HG03460 (cell line): ENCODE measurements at regions not wholly inside any gene's neighbourhood (a gene's known extent, or its start where the extent isn't known, plus 50 kb on each side); places are given as distances from the start of the nearest gene placed in this dataset.

Source experiments
- ATAC-seq: cut with Tn5 transposase; IDR thresholded peaks from one replicate; pipeline ENCODE4 v1.9.1; 2021; ENCODE audit not compliant: unreplicated experiment

DNA sequence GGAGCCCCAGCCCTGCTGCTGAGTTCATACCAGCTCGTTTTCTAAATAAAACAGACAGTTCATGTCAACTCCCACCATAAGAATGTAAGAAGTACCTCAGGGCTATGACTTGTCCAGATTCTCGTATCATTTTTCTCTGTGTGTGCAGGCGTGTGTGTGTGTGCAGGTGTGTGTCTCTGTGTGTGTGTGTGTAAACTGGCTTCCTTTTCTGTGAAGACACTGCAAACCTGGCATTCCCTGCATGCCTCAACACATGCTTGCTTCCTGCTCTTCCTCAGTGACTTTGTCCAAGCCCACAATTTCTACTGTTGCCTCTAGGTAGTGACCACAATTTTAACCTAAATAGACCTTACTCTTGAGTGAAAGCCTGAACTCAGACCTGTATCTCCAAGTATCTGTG is 879.0 kb downstream of the SLC4A3 start:
- no peak for ATAC-seq

DNA sequence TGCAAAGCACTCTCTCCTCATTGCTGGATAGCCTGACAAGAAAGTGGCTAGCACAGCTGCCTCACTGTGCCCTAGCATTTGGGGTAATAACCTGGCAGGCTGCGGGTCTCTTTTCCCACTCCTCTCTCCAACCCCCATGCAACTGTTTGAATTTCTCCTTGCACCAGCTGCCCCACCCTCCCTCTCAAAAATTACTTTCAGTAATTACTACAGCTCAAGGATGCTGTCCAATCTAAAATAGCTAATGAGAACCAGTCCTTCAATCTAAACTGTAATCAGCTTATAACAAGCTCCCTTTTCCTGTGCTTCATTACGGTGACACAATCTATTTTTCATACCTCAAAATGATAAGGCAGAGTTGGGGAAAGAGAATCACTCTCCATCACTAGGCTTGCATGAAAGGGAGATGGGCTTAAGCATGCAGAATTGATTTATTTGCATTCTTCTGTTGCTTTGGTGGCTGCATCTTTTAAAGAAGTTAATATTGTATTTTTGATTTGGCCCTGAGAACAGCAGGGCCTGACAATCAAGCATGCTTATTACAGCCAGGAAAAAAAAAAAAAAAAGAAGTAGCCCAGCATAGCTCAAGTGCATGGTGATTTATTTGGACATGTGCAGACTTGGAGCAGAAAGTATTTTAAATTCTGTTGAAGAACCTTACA is 881.8 kb downstream of the SLC4A3 start:
- no peak for ATAC-seq

DNA sequence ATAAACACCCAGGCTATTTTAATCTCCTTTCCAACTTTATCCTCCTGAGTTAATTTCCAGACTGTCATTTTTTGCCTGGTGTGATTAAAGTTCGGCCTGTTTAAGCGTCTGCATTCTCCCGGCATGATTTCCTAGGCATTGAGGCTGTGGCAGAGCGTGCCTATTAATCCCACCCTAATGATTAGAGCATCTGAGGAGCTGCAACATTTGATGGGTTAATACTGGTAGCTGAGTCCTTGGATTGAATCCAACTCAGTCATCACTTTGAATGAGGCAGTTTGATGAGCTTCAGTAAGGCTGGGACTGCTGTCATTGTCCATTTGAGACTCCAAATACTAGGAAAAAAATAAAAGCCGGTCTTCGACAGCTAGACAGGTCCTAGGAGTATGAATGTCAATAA is 882.5 kb downstream of the SLC4A3 start:
- no peak for ATAC-seq

DNA sequence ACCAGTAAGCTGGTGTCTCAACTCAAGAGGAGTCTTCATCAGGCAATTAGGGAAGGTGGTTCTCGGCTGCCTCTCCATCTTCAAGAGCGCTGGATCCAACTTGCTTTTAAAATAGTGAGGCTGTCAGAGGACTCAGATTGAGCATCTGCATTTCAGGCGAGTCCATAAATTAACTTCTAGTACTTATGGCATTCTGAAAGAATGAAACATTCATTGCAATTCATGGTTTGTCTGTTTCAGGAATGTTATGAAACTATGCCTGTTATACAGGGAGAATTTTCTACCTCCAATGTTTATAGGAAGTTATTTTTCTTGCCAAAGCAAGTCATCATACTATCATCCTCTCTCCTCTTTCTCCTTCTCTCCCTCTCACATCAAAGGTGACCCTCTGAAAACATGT is 883.2 kb downstream of the SLC4A3 start:
- ATAC-seq = no peak

DNA sequence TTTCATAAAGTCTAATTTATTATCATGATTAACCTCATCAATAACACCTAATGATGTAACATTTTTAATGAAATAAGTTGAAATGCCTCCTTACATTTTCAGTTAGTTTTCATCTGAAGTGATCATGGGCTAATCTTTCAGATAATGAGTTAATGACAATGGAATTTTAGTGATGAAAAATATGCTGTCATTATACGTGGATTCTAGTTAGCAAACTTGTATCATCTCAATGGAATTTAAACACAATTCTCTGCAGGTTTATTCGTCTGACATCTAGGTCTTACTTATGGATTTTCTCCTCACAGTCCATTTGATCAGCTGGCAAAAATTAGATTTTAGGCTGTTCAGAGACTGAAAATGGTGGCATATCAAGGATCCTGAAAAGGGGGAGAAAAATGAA is 885.0 kb downstream of the SLC4A3 start:
- ATAC-seq = no peak

DNA sequence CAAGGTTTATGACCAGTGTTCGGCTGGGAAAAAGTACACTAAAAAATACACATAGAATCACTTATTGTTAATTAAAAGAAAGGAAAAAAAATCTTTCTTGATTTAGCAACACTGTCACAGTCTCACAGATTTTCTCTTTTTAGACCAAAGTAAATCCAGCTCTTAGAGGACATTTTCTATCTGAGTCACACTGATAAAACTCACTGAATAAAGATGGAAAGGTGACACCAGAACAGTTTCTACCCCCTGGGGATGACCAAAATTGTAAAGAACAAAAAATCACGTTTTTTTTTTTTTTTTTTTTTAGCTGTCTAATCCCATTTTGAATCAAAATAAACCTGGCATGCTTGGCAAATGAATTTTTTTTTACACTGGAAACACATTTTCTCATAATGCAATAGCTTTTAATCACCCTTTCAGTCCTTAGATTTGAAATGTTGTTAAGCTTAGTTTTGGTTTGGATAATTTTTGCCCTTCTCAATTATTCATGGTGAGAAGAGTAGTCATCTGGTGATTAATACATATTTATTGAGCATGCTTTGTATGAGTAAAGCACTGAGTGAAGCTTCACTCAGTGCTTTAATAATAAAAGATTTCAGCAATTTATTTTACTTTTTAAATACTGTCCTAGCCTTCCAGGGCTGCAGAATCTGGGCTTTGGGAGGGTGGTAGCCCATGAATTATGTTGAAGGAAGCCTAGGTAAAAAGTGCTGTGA is 886.3 kb downstream of the SLC4A3 start:
- ATAC-seq = no peak

DNA sequence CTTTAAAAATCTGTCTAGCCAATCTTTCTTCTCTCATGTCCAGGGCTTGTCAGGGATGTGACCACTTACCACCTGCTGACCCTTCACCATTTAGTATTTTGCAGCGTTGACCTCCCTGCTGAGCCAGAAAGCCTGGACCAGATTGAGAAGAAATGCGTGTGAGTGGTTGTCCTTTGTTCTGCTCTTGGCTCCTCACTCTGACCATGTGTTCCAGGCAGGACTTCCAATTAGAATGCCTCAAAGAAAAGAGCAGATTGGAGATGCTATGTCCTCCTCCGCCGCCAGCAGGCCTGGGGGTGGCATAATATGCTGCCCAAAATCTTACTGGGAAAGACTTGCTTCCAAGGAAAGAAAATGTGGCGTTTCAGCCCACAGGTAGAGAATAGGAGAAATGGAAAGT is 894.1 kb downstream of the SLC4A3 start:
- no peak for ATAC-seq

DNA sequence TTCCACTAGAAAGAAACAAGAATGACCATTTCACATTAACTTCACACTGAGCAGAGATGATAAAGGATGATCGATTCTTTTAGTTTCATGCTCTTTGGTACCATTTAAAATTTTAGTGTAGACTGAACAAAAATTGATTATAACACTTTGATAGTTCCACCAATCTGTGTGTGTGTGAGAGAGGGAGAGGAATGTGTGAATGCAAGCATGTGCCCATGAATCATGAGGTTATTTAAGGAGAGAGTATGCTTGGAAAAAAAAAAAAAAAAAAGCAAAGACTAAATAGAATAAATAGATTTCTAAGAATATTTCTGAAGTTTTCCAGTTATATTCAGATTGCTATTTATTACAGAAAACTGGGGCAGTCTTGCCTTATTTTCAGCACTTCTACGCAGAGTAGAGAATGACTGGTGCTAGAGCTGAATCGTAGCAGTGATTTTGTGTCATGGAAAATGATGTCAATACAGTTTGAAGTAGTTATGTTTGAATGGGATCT is 900.8 kb downstream of the SLC4A3 start:
- no peak for ATAC-seq

DNA sequence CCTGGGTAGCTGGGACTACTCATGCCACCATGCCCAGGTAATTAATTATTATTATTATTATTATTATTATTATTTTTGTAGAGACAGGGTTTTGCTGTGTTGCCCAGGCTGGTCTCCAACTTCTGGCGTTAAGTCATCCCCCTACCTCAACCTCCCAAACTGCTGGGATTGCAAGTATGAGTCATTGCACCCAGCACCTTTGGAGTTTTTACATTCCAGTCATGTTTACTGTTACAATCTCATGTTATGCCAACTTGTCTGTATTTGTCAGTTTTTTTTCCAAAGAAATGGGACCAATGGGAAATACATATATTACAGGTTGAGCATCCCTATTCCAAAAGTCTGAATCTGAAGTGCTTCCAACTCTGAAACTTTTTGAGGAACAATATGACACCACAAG is 903.8 kb downstream of the SLC4A3 start:
- no peak for ATAC-seq

DNA sequence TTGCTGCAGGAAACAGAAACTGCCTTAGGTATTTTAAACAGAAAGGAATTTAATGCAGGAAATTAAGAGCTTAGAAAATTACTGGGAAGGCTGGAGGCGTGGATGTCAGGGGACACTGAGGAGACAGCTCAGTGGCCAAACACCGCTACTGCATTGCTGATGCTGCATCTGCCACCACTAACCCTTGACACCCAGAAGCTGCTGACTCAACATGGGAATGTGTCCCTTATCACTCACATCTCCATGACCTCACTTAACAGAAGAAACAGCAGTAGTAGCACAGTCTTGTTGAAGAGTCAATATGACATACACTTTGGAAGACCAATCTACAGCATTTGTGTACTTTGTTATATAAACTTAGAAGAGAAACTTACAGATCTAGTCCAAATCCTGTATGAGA is 906.1 kb downstream of the SLC4A3 start:
- no peak for ATAC-seq

DNA sequence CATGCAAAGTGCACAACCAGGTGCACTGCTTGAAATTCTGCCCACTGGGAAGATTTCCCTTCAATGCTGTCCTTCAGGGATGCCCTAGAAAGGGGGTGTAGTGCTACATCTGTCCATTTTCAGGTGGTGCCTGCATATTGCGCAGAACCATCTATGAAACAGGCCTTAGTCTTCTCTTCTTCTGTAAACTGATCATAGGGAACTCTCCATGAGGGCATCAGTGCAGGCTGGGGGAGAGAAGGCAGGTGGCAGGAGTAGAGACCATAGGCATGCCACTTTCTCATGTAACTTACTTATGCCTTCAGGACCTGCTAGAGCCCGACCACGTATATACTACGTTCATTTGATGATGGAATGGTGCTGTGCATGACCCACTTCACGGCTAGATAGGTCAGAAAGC is 912.1 kb downstream of the SLC4A3 start:
- no peak for ATAC-seq

DNA sequence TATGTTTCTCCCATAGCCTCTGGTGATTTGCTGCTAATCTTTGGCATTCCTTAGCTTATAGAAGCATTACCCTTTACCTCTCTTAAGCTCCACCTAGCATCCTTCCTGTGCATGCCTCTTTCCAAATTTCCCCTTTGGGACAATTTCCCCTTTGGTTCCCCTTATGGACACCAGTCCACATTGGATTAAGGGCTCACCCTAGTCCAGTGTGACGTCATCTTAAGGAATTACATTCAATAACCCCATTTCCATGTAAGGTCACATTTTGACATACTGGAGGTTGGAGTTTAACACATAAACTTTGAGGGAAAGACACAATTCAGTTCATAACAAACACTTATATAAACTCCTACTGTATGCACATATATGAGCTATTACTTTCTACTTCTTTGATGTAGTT is 916.6 kb downstream of the SLC4A3 start:
- ATAC-seq = no peak

DNA sequence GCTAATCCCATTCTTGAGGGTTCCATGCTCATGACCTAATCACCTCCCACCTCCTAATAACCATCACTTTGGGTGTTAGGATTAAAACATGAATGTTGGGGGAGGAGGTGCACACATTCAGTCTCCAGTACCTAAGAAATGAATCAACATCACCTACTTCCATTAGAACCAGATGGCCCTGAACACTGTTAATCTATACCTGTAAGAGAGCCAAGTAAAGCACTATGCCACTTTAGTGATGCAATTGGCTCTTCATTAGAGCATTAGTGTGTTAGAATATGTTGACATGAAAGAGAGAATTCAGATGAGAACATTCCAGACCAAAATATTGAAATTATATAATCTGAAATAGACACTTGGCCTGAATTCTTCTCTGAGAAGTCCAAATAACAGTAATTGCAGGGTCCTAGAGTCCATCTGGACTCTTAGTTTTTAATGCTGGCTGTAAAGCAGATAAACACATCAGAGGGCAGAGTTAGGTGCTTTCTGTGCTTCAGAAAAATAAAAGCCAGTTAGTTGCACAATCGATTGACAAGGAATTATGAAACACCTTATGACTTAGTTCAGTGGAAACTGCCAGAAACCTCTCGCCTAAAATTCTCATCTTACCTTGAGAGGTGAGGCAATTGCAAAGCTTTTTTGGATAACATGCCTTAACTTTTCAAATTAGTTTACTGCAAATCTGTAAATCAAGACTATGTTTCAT is 923.7 kb downstream of the SLC4A3 start:
- no peak for ATAC-seq

DNA sequence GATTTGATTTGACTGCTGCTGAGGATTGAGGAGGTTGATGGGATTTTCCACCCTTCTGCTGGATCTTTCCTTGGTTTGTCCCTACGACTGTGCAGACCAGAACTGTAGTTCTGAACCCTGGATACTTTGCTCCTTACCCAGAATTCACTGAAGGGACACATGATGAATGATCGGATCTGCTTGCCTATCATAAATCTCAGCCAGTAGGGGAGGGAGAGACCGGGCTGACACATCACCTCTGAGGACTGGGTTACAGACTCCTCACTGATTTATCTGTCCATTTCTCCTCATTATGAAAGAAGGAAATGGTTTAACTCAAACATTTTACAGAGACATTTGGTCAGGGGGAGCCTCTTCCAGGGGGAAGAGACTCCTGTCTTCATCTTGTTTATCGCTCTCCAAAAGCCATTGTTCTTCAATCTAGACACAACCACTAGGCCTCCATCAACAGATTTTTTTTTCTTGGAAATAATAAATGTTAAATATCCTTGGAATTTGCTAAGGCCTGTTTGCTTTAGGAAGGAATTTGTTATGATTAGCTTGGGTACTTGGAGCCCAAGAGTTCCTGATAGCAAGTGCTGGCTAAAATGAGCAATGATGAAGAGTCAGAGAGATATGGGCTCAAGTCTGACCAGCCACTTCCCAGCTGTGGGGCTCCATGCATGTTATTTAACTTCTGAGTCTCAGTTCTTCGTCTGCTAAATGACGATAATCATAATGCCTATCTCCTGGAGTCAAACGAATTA is 925.5 kb downstream of the SLC4A3 start:
- no peak for ATAC-seq

DNA sequence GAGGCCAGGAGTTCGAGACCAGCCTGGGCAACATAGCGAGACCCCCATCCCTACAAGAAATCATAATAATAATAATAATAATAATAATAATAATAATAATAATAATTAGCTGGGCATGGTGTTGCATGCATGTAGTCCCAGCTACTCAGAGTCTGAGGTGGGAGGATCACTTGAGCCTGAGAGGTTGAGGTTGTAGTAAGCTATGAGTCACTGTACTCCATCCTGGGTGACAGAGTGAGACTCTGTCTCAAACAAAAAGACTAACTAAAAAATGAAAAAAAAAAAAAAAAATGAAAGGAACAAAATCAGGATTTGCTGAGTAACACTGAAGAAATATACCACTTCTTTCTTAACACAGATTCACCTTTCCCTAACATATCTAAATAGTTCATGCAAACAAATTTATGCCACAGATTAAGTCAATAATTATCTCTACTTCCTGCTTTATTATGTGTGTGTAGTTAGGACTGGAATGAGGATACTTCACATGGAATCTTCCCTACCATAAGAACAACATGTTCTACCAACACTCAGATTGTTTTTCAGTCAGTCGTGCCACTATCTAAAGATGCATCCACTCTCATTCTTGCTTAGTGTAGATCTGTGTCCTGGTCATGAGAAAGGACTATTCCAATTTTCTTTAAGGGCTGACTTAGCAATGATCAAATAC is 928.7 kb downstream of the SLC4A3 start:
- ATAC-seq = no peak

DNA sequence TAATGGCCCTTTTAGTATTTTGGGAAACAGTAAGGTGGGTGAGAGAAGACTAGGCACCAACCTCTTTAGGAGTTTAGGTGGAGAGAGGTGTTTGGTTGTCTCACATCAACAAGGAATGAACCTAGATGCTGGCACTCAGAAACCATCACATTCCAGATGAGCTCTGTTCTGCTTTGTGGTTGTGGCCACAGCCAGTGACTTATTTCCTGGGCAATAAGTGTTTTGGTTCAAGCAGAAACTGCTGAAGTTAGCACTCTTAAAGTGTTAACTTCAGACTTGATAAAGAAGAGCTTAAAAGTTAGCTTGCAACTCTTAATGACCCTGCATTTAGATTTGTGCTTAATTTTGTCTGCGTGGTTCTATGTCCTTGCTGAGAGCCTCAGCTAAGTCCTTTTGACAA is 929.2 kb downstream of the SLC4A3 start:
- no peak for ATAC-seq

DNA sequence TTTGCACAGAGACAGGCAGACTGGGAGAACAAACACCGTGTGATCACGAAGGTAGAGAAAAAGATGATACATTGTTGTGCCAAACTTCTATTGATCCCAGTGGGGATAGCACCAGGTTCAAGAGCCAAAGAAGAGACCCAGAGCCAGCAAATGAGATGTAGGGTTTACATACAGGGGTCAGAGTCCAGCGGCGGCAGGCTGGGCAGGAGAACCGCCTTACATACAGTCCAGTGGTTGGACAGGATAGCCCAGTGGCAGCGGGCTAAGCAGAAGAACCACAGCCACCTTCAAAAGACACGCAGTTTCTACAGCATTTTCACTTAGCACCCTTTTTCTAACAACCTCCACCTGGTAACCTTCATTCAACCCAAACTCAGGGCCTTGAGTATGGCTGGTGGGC is 932.8 kb downstream of the SLC4A3 start:
- ATAC-seq = no peak

DNA sequence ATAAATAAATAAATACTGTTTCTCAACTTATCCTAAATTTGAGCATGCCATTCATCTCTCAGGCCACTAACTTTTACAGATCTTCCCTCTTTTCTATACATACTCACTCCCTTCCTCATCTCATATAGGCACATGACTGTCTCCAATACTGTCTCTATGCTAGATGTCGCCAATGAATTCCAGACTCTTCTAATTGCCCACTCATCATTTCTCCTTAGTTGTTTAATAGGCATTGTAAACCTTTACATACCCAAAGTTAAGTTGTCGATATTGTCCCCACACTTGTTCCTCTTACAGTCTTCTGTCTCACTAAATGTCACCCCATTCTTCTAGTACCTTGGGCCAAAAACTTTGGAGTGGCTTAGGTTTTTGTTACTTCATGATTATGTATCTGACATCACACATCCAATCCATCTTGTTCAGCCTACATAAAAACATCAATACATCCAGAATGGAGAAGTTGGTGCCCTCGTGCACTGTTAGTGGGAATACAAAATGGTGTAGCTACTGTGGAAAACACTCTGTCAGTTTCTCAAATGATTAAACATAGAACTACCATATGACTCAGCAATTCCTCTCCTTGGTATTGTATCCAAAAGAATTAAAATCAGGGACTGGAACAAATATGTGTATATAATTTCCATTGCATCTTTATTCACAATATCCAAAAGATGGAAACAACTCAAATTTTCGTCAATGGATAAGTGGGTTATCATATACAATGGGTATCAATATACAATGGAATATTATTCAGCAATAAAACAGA is 935.1 kb downstream of the SLC4A3 start:
- ATAC-seq = no peak

DNA sequence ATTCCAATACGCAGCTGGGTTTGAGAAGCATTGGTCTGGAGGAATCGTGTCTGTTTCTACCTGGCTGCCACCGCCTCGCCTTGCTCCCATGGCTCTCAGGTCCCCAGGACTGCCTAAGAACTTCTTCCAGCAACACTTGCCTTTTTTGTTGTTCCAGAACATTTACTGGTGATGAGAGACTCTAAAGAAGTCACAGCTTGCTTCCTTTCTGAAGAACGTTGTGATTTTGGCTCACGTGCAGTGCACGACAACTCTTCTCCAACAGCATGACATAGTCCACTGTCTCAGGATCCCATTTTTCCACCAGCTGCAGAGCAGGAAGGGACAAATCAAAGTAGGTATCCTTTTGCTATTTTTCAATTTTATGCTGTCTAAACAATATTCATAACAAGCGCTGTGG is 940.9 kb downstream of the SLC4A3 start:
- no peak for ATAC-seq
